NCI-H226 (cell line): ENCODE measurements at regions not wholly inside any gene's neighbourhood (a gene's known extent, or its start where the extent isn't known, plus 50 kb on each side); places are given as distances from the start of the nearest gene placed in this dataset.
"Not testable (repeated sequence)": the region's sequence is repeated elsewhere in the genome, so short reads cannot be mapped to it uniquely, and the experiment has no call there.

ENCODE experiments used
- DNase-seq: peaks from one replicate; pipeline ENCODE4 v3.0.0-alpha.2; 2015

- DNase-seq, result peak; percentile 3
These were observed 69.5 kb upstream of the KCNAB1 start for GRCh38 chr3:156050918-156051317.

- no peak for DNase-seq
These were observed 68.7 kb upstream of the KCNAB1 start for GRCh38 chr3:156051651-156052050.

- DNase-seq, result no peak
These were observed 68.3 kb upstream of the KCNAB1 start for GRCh38 chr3:156052115-156052514.

GRCh38 chr3:156059950-156060501 lies 60.4 kb upstream of the KCNAB1 start:
- DNase-seq, result no peak

- not testable (repeated sequence) for DNase-seq
These were observed 52.2 kb upstream of the KCNAB1 start for GRCh38 chr3:156068151-156068550.

GRCh38 chr3:156070028-156070427 lies 50.4 kb upstream of the KCNAB1 start:
- DNase-seq, result no peak
